ENCODE measurements at regions not wholly inside any gene's neighbourhood (a gene's known extent, or its start where the extent isn't known, plus 50 kb on each side); places are given as distances from the start of the nearest gene placed in this dataset.

GRCh38 chr3:95334461-95334860 lies 1271.6 kb downstream of the NSUN3 start:
- TF ChIP-seq TARDBP (IDR thresholded peaks at IDR 0.05) (no peak), SP1 (IDR thresholded peaks at IDR 0.05) (no peak), BHLHE40 (IDR thresholded peaks at IDR 0.05; ENCODE audit: borderline replicate concordance) (no peak), ELF4 (IDR thresholded peaks at IDR 0.05) (no peak), FOXM1 (IDR thresholded peaks at IDR 0.05; ENCODE audit: borderline replicate concordance) (no peak), CTBP1 (IDR thresholded peaks at IDR 0.05; ENCODE audit: borderline replicate concordance) (no peak), FOXK2 (IDR thresholded peaks at IDR 0.05) (no peak), FOXA1 (IDR thresholded peaks at IDR 0.05) (no peak), ZNF384 (IDR thresholded peaks at IDR 0.05) (no peak), HDGF (IDR thresholded peaks at IDR 0.05; ENCODE audit: borderline replicate concordance) (no peak), NFRKB (IDR thresholded peaks at IDR 0.05) (no peak), ARNT (IDR thresholded peaks at IDR 0.05) (no peak)
- TF ChIP-seq, protein P1, sequence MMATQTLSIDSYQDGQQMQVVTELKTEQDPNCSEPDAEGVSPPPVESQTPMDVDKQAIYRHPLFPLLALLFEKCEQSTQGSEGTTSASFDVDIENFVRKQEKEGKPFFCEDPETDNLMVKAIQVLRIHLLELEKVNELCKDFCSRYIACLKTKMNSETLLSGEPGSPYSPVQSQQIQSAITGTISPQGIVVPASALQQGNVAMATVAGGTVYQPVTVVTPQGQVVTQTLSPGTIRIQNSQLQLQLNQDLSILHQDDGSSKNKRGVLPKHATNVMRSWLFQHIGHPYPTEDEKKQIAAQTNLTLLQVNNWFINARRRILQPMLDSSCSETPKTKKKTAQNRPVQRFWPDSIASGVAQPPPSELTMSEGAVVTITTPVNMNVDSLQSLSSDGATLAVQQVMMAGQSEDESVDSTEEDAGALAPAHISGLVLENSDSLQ (IDR thresholded peaks at IDR 0.05) = no peak
